GM19023 (cell line): ENCODE measurements at regions not wholly inside any gene's neighbourhood (a gene's known extent, or its start where the extent isn't known, plus 50 kb on each side); places are given as distances from the start of the nearest gene placed in this dataset.
A peak's percentile ranks its signal among the peaks of the same experiment; 100 is the strongest.
"Not testable (repeated sequence)": the region's sequence is repeated elsewhere in the genome, so short reads cannot be mapped to it uniquely, and the experiment has no call there.

Experiments
- ATAC-seq: cut with Tn5 transposase; IDR thresholded peaks from one replicate; pipeline ENCODE4 v1.9.1; 2021; ENCODE audit warnings: mild to moderate bottlenecking, moderate library complexity; ENCODE audit not compliant: unreplicated experiment

DNA sequence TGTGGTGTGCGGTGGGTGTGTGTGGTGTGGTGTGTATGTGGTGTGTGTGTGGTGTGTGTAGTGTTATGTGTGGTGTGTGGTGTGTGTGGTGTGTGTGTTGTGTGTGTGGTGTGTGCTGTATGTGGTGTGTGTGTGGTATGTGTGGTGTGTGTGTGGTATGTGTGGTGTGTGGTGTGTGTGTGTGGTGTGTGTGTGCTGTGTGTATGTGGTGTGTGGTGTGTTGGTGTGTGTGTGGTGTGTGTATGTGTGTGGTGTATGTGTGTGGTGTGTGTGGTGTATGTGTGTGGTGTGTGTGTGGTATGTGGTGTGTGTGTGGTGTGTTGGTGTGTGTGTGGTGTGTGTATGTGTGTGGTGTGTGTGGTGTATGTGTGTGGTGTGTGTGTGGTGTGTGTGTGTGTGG, 144.3 kb downstream of the HSD17B3 start:
- ATAC-seq: no peak

DNA sequence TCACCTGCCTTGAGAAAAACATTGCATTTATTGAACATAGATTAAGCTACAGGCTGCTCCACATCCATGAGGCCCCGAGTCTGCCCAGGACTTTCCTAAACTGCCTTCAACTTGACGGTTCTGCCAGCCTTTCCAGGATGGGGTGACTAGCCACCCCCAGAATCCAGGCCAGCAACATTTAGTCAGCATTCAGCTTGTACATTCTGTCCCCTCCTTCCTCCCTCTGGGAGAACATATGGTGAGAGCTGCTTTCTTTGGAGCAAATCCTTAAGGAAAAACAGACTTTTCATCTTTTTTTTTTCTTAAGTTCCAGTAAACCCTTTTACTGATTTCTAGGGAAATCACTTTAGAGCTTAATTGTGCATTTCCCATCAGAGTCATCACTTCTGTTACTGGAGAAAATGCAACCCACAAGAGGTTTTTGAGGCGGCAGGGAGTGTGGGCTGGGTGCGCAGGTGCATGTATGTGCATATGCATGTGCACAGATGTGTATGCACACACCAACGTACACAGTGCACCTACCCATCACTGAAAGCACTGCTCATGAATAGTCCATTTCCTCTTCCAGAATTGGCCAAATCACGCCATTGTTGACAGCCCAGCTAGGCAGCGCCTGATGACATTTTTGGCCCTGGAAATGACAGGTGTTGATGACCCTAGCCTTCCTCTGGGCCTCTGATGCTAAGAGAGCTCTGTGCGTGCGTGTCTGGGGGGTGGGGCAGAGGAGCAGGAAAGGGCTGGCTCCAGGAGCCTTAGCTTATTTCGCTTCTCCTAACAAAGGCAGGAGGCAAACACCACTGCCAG, 145.6 kb downstream of the HSD17B3 start:
- ATAC-seq: no peak

DNA sequence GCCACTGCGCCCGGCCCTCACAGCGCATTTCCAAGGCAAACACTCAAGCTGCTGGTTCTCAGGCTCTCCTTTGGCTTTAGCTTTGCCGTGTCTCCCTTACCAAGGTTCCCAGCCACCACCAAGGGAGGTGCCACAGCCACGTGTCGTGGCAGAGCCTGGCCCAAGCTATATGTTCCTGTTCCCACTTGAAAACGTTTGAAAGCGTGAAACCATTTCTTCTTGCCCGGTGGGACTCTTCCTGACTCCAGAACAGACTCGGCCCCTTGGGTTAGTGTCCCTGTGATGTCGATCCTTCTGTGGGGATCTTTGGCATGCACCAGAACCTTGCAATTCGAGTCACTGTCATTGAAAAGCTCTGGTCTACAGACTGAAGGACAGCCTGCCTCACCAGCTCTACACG, 147.9 kb downstream of the HSD17B3 start:
- ATAC-seq: no peak

DNA sequence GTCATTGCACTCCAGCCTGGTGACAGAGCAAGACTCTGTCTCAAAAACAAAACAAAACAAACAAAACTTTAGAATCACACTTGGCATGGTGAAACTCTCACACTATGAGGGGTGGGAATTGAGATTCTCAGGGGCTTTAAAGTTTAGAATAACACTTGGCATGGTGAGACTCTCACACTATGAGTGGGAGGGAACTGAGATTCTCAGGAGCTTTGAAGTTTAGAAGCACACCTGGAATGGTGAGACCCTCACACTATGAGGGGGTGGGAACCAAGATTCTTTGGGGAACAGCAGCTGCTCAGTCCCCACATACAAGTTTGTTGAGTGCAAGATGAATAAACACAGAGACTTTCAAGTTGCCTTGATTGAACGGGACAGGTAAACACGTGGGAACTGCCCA, 149.4 kb downstream of the HSD17B3 start:
- ATAC-seq: no peak

DNA sequence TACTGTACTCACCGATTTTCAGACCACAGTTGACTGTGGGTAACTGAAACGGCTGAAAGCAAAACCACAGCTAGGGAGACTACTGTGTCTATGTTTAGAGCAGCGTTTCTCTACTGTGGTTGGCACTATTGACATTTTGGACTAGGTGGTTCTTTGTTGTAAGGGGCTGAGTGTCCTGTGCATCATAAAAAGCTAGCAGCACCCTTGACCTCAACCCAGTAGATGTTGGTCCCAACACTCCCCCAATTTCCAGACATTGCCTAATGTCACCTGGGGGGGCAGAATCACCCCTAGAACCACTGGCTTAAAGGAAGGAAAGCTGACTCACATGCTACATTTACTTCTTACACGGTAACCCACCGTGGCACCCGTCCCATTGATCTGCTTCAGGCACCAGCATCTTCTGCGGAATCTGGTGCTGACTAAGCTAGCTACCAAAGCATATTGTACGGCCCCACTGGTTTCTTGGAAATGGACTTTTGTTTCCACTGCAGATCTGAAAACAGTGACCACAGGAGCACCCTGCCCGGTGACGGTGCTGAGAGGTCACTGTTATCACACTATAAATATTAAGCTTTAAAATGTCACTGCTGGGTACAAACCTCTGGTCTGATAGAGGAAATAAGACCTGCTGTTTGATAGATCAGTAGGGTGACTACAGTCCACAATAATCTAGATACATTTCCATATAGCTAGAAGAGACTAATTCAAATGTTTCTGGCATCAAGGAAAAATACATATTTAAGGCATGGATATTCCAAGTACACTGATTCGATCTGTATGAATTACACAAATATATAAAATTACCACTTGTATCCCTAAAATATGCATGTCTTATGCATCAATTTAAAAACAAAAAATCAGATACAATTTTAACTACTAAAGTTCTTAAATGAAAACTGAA, 151.4 kb downstream of the HSD17B3 start:
- peak; percentile 91 for ATAC-seq

DNA sequence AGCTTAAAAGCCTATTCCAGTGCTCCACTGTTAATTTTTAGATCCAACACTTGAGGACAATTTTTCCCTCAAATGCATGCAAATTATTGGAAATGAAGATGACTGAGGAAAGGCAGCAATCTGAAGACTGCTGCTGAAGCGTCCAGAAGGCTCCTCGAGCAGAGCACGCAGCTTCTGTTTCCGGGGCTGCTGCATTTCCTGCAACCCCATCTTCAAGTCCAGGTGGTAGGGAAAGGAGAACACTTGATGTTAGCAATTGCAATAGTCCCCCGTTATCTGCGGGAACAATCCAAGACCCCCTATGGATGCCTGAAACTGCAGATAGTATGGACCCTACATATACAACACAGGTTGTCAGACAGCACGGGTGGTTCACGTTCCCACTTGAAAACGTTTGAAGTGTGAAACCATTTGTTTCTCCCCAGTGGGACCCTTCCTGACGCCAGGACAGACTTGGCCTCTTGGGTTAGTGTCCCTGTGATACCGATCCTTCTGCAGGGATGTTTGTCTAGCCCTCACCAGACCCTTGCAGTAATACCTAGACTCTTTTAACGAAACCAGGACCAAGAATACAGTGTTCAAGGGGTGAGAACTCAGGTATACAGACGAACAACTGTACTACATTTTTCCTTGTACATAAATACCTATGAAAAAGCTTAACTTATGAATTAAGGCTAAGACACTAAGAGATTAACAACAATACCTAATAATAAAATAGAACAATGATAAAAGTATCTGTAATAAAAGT, 152.3 kb downstream of the HSD17B3 start:
- ATAC-seq: peak; percentile 23

DNA sequence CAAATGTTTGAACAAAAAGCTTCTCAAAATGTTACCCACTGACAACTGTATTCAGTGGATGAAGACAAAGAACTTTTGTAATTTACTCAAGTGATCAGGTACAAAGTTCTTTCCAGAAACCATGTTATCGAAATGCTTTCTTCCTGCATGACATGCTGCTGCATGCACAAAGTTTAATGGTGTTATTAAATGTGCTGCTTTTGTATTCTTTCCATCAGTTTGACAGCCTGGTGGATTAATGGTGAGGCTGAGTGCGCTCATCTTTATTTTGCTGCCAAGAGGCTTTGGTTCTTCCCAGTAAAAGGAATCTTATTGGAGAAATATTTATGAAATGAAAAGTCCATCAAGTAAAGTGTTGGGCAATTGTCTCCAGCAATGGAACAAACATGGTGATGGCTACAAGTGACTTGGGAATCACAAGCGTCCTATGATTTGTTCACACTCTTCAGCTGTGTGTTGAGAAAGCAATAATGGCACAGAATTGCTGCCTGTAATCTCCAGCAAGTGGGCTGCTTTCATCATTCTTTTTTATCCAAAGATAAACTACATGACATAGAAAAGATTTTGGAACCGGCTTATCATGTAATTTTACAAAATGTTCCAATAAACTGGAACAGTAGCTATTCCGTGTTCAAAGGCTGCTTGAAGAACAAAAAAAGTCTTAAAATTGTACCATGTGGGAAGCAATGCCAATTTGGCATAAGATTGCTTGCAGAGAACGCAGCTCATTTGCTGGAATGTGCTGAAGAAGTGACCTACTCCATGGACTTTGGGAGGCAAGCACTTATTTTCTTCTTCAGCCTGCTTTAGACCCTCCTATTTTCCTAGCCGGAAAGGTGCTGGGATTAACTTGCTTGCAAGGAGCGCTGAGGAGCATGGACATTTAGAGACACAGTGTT, 153.1 kb downstream of the HSD17B3 start:
- ATAC-seq: no peak

DNA sequence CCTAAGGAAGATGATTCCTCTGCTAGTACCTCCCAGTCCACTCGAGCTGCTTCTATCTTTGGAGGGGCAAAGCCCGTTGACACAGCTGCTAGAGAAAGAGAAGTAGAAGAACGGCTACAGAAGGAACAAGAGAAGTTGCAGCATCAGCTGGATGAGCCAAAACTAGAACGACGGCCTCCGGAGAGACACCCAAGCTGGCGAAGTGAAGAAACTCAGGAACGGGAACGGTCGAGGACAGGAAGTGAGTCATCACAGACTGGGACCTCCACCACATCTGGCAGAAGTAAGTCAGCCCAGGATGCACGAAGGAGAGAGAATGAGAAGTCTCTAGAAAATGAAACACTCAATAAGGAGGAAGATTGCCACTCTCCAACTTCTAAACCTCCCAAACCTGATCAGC, 154.9 kb downstream of the HSD17B3 start:
- not testable (repeated sequence) for ATAC-seq

DNA sequence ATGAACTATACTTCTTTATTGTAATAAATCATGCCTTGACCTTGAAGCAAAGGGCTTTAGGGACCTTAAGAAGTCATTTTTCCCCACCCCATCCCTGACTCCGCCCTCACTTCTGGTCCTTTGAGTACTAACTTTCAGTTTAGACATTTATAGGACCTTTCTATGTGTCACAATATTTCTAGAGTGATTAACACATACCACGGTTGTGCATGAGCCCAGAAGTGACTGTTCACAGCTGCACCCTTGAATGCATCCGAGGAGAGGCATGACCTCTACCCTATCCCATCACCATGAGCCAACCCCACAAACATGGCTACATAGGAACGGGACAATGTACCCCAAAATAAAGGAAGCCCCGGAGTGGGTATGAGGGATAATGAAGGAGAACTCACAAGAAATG, 160.3 kb downstream of the HSD17B3 start:
- no peak for ATAC-seq

DNA sequence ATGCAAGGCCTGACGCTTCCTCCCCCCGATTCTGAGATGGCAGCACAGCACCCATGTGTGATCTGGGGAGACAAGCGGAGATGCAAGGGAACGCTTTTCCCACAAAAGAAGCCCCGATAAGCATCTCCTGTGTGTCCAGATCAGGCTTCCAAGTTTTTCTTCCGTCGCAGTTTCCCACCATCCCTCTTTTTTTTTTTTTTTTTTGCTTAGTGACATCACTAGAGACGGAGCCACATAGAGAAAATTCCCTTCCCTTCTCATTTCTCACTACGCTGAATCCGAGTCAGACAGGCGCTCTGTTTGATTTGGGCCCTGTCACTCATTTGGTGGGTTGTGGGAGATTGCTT, 160.9 kb downstream of the HSD17B3 start:
- no peak for ATAC-seq

DNA sequence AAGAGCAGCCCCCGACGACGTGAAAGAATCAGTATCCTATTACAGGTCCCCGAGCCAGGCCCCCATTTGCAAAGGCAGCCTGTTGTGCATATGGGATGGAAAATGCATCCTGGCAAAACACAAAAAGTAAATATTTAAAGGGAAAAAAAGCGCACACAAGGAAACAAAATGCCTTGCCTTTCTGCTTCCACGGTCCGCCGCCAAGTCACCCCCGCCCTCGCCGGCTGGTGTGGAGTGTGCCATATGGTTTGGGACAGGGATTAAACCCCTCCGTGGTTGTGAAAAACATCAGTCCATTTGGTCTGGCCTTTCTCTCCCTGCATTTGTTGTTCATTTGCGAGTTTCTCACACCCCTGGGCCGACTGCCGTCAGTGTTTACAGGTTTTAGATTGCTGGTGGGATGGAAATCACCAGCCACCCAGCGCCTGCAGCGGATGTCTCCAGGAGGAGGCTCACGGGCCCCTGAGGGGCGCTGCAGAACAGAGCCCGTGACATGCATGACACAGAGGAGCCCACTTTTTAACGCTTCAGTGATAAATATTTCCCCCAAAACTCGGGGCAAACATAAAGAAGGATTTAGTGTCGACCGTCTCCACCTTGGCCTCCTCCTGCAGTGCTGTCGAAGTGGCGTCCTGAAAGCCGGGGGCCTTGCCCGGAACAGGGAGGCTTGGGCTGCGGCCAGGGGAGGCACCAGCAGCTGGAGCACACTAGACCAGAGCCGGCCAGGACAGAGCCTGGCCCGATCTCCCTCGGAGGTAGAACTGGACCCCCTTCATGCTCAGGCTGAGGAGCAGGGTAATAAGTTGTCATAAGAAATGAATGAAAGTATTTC, 161.5 kb downstream of the HSD17B3 start:
- no peak for ATAC-seq

DNA sequence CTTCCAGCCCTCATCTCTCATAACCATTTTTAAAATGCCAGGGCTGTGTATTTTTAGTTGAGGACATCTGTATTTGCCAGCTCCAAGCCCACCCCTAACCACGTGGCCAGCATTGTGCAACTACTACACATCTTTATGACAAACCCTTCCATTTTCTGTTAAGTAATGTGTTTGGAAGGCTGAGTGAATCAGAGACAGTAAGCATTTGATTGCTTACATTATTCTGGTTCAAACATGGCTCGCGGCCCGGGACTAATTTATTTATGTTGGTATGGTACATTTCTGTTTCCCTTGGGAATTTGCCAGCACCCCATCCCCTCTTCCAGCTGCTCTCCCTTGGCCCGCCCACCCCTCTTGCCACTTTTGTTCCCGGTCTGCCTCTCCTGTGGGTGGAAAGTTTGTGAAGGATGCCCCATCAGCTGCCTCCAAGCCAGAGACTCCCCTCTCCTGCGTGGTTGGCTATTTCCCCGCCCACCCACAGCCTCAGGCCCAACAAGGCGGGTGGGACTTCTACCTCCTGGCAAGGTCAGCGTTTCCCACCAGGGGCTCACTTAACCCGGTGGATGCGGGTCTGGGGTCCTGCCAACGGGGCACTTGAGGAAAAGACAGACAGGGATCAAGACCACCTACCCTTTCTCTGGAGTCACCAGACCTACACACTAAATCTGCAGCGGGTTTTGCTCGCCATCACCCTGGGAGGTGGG, 162.2 kb downstream of the HSD17B3 start:
- ATAC-seq: no peak

DNA sequence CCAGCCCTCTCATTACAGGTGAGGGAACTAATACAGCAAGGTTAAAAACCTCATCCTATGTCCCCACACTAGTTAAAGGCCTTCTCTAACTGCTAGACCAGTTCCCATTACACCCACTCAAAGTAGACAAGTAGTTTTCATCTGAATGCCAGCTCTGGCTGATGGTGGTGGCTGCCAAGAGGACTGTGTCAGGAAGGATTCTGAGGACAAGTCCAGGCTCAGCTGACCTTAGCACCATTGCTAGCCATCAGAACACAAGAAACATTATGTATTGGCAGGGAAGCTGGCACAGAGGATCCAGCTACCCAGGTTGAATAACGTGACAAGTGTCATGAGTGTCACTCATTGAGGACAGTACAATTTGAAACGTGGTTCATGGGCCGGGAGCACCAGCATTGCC, 163.4 kb downstream of the HSD17B3 start:
- ATAC-seq: no peak

DNA sequence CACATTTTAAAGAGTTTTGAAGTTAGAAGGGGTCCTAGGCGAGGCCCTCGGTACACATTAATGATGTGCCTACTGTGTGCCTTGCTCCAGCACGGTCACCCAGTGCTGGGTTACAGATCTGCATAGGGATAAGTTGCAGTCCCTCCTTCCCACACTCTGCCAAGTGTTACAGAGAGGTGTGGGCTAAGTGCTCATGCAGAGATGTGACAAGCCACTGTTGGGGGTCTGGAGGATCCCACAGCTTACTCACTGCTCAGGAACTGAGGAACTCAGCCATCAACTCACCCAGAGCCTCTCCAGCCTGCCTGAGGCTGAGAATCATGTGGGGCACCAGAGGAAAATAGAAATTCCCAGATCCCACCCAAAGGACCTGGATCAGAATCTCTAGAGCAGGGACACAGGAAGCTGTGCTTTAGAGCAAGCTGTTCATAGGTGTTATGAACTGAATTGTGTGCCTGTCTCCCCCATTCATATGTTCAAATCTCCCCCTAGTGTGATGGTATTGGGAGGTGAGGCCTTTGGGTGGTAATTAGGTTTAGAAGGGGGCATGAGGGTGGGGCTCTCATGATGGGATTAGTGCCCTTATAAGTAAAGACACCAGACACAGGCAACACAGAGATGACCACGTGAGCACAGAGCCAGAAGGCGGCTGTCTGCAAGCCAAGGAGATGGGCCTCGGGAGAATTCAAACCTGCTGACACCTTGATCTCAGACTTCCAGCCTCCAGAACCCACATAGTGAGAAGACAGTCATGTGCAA, 164.1 kb downstream of the HSD17B3 start:
- ATAC-seq: peak; percentile 37

DNA sequence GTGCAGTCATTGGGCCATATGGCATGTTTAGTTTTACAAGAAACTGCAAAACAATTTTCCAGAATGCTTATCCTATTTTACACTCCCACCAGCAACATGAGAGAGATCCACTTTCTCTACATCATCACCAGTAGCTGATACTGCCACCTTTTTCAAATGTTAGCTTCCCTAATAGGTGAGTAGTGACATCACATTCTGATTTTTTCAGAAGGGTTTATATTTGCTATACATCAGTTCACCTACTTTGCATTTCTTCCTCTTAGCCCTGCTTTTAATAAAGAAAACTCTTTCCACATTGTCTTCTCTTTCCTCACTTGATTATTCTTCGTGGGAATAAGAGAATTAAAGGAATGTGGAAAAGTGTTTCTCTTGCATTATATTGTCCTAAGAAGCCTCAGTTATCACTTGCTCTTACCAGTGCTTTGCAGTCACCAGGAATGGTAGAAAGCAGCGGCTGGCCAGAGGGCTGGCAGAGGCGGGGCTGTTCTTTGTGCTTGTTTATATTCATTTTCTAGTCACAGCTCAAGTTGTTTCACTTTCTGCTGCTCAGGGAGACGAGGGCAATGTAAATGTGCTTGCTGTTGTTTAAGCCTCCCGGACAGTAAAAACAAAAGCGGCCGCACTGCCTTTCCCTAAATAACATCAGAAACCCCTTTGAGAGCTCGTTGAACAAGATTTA, 164.8 kb downstream of the HSD17B3 start:
- ATAC-seq: peak; percentile 93

DNA sequence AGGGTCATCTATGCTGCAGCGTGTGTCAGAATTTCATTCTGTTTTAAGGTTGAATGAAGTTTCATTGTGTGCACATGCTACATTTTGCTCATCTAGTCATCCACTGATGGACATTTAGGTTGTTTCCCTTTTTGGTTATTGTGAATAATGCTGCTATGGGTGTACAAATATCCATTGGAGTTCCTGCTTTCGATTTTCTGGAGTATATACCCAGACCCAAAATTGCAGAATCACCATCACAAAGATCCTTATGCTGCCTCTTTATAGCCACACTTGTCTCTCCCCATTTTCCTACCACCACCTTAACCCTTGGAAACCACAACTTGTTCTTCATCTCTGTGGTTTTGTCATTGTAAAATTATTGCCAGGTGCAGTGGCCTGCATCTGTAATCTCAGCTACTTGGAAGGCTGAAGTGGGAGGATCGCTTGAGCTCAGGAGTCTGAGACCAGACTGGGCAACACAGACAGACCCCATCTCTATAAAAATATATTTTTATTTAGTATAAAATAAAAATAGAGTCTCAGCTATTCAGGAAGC, 166.2 kb downstream of the HSD17B3 start:
- no peak for ATAC-seq

DNA sequence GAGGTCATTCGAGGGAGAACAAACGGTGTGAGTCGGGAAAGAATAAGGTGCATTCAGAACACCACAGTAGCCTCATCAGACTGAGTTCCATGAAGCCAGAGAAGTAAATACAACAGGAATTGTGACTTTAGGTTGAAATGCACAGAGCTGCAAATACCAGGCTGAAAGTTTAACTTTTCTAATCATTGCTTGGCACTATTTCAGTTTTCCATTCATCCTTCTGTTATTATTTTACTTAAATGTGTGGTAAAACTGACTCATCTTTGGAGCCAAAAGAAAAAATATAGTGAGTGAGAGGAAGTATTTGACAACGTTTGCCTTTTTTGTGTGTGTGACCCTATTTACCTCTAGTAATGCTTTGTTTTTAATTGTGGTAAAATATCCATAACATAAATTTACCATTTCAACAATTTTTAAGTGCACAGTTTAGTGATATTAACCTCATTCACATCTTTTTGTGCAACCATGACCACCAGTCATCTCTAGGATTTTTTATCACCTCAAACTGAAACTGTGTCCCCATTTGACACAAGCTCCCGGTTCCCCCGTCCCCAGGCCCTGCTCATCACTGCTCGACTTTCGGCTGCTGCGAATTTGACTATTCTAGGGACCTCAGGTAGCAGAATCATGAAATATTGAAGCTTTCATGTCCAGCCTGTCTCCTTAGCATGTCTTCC, 166.8 kb downstream of the HSD17B3 start:
- no peak for ATAC-seq
